Subcutaneous abdominal adipose tissue (tissue), 5 donors: ENCODE measurements at regions not wholly inside any gene's neighbourhood (a gene's known extent, or its start where the extent isn't known, plus 50 kb on each side); places are given as distances from the start of the nearest gene placed in this dataset.

Source experiments
- H3K27ac ChIP-seq: one replicate; pipeline ENCODE4 v1.7.0; 2013; ENCODE audit warnings: low read depth, mild to moderate bottlenecking, inconsistent platforms, low read length, moderate library complexity
- H3K27me3 ChIP-seq, 5 donors: one replicate each; pipeline ENCODE4 v1.7.0; 2013; ENCODE audit warnings: low read length in 5 of 5, inconsistent platforms in 1 of 5; ENCODE audit not compliant: control insufficient read depth in 5 of 5, insufficient read depth in 4 of 5
- H3K36me3 ChIP-seq, 5 donors: one replicate each; pipeline ENCODE4 v1.7.0; 2013; ENCODE audit warnings: low read length in 5 of 5; ENCODE audit not compliant: control insufficient read depth in 5 of 5, insufficient read depth in 5 of 5
- H3K4me1 ChIP-seq, 5 donors: one replicate each; pipeline ENCODE4 v1.7.0; 2013; ENCODE audit warnings: low read length in 5 of 5, mild to moderate bottlenecking in 3 of 5, moderate library complexity in 1 of 5; ENCODE audit not compliant: control insufficient read depth in 5 of 5, insufficient read depth in 5 of 5
- H3K4me3 ChIP-seq, 5 donors: one replicate each; pipeline ENCODE4 v1.7.0; 2013; ENCODE audit warnings: low read length in 5 of 5, low read depth in 1 of 5
- H3K9ac ChIP-seq, 5 donors: one replicate each; pipeline ENCODE4 v1.7.0; 2013; ENCODE audit warnings: low read length in 5 of 5, mild to moderate bottlenecking in 4 of 5, moderate library complexity in 3 of 5
- H3K9me3 ChIP-seq, 5 donors: one replicate each; pipeline ENCODE4 v1.7.0; 2013; ENCODE audit warnings: low read length in 5 of 5; ENCODE audit not compliant: control insufficient read depth in 5 of 5
- donor health status: healthy.
- donor health status: healthy.
- donor health status: healthy.
- donor health status: healthy.
- donor health status: healthy.

- Histone ChIP-seq H3K27ac (no peak overlapping the region), H3K4me3 (no peak overlapping the region), H3K9me3 (no peaks in the 10 kb centered on the region), H3K36me3 (no peaks in the 10 kb centered on the region), H3K9ac (no peak overlapping the region), H3K27me3 (no peaks in the 10 kb centered on the region), H3K4me1 (peaks cover 0 to 9% (median 7%) of the 10 kb centered on the region in 5 donors)
Observed at GRCh38 chr6:47379328-47379727, 69.6 kb upstream of the TNFRSF21 start.

- H3K9me3 ChIP-seq, result no peaks in the 10 kb centered on the region
- H3K36me3 ChIP-seq, result no peaks in the 10 kb centered on the region
- no peak overlapping the region for H3K9ac ChIP-seq
- H3K27me3 ChIP-seq, result no peaks in the 10 kb centered on the region
- H3K4me1 ChIP-seq, result peaks cover 0 to 9% (median 7%) of the 10 kb centered on the region in 5 donors
- H3K27ac ChIP-seq, result no peak overlapping the region
- no peak overlapping the region for H3K4me3 ChIP-seq
Observed at GRCh38 chr6:47380251-47380650, 70.5 kb upstream of the TNFRSF21 start.

GRCh38 chr6:47381036-47381435 is 71.3 kb upstream of the TNFRSF21 start:
- no peaks in the 10 kb centered on the region for H3K36me3 ChIP-seq
- peaks cover 0 to 9% (median 6%) of the 10 kb centered on the region in 5 donors for H3K4me1 ChIP-seq
- H3K27me3 ChIP-seq, result no peaks in the 10 kb centered on the region
- H3K27ac ChIP-seq, result no peak overlapping the region
- H3K9ac ChIP-seq, result no peak overlapping the region
- no peaks in the 10 kb centered on the region for H3K9me3 ChIP-seq
- no peak overlapping the region for H3K4me3 ChIP-seq

GRCh38 chr6:47383360-47383759 is 73.7 kb upstream of the TNFRSF21 start:
- Histone ChIP-seq H3K9me3 (peaks cover 0 to 4% (median 0%) of the 10 kb centered on the region in 5 donors), H3K27me3 (no peaks in the 10 kb centered on the region), H3K36me3 (no peaks in the 10 kb centered on the region), H3K4me1 (peaks cover 0 to 9% (median 6%) of the 10 kb centered on the region in 5 donors), H3K4me3 (no peak overlapping the region), H3K27ac (no peak overlapping the region), H3K9ac (no peak overlapping the region)

GRCh38 chr6:47391675-47392074 is 82.0 kb upstream of the TNFRSF21 start:
- no peak overlapping the region for H3K9ac ChIP-seq
- no peaks in the 10 kb centered on the region for H3K36me3 ChIP-seq
- no peaks in the 10 kb centered on the region for H3K27me3 ChIP-seq
- no peaks in the 10 kb centered on the region for H3K4me1 ChIP-seq
- no peak overlapping the region for H3K27ac ChIP-seq
- no peak overlapping the region for H3K4me3 ChIP-seq
- H3K9me3 ChIP-seq, result peaks cover 2 to 20% (median 4%) of the 10 kb centered on the region in 5 donors

- no peaks in the 10 kb centered on the region for H3K27me3 ChIP-seq
- no peak overlapping the region for H3K4me3 ChIP-seq
- H3K4me1 ChIP-seq, result no peaks in the 10 kb centered on the region
- H3K9me3 ChIP-seq, result peaks cover 0 to 20% (median 4%) of the 10 kb centered on the region in 5 donors
- H3K9ac ChIP-seq, result no peak overlapping the region
- no peak overlapping the region for H3K27ac ChIP-seq
- no peaks in the 10 kb centered on the region for H3K36me3 ChIP-seq
Observed at GRCh38 chr6:47392251-47392650, 82.5 kb upstream of the TNFRSF21 start.

- H3K4me3 ChIP-seq, result no peak overlapping the region
- no peaks in the 10 kb centered on the region for H3K36me3 ChIP-seq
- H3K4me1 ChIP-seq, result peaks cover 0 to 3% (median 3%) of the 10 kb centered on the region in 5 donors
- no peak overlapping the region for H3K27ac ChIP-seq
- no peak overlapping the region for H3K9ac ChIP-seq
- peaks cover 0 to 6% (median 3%) of the 10 kb centered on the region in 5 donors for H3K9me3 ChIP-seq
- H3K27me3 ChIP-seq, result no peaks in the 10 kb centered on the region
Observed at GRCh38 chr6:47396401-47397069, 81.1 kb upstream of the CD2AP start.

GRCh38 chr6:47400581-47400980 is 77.0 kb upstream of the CD2AP start:
- Histone ChIP-seq H3K27me3 (no peaks in the 10 kb centered on the region), H3K4me1 (peaks cover 0 to 18% (median 11%) of the 10 kb centered on the region in 5 donors), H3K9ac (no peak overlapping the region), H3K4me3 (no peak overlapping the region), H3K27ac (no peak overlapping the region), H3K36me3 (no peaks in the 10 kb centered on the region), H3K9me3 (no peaks in the 10 kb centered on the region)

- Histone ChIP-seq H3K9ac (no peak overlapping the region), H3K9me3 (no peaks in the 10 kb centered on the region), H3K4me3 (peak overlapping the region in 1 of 5 donors; percentile 0), H3K36me3 (no peaks in the 10 kb centered on the region), H3K4me1 (peaks cover 0 to 18% (median 11%) of the 10 kb centered on the region in 5 donors), H3K27ac (peak overlapping the region; percentile 5), H3K27me3 (no peaks in the 10 kb centered on the region)
Observed at GRCh38 chr6:47402081-47402480, 75.5 kb upstream of the CD2AP start.

- Histone ChIP-seq H3K27me3 (no peaks in the 10 kb centered on the region), H3K4me3 (no peak overlapping the region), H3K4me1 (peaks cover 0 to 18% (median 11%) of the 10 kb centered on the region in 5 donors), H3K36me3 (no peaks in the 10 kb centered on the region), H3K9ac (no peak overlapping the region), H3K9me3 (no peaks in the 10 kb centered on the region), H3K27ac (no peak overlapping the region)
Observed at GRCh38 chr6:47403056-47403455, 74.5 kb upstream of the CD2AP start.
